HG03064 (cell line): ENCODE measurements at regions not wholly inside any gene's neighbourhood (a gene's known extent, or its start where the extent isn't known, plus 50 kb on each side); places are given as distances from the start of the nearest gene placed in this dataset.
"Not testable (repeated sequence)": the region's sequence is repeated elsewhere in the genome, so short reads cannot be mapped to it uniquely, and the experiment has no call there.

Experiments
- ATAC-seq: cut with Tn5 transposase; IDR thresholded peaks from one replicate; pipeline ENCODE4 v1.9.1; 2021; ENCODE audit warnings: low read depth; ENCODE audit not compliant: unreplicated experiment

DNA sequence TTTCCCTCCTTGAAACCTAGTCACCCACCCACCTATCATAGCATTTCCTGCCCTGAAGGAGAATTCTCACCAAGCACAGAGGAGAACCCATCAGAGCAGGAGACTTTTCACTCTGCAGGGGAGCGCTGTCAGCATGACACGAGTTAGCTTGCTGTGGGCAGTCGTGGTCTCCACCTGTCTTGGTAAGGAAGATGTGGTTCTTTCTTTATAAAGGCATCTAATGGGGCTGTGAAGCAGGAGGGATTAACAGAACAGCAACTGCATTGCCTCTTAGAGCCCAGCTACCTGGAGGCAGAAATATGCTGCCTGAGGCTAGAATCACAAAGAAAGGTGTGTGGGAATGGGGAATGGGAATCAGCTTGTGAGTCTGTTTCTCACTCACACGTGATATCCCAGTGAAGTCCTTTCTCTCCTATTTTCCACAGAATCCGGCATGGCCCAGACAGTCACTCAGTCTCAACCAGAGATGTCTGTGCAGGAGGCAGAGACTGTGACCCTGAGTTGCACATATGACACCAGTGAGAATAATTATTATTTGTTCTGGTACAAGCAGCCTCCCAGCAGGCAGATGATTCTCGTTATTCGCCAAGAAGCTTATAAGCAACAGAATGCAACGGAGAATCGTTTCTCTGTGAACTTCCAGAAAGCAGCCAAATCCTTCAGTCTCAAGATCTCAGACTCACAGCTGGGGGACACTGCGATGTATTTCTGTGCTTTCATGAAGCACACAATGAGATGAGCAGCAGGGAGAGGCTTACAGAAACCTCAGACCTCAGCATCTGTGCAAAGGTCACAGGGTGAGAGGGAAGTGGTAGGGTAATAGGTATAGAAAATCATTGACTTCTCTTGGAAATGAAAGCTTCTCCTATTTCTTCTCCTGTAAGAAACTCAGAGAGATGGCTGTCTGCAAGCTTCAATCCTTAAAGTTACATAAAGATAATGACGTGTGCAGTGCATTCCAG is 316.9 kb downstream of the DAD1 start:
- ATAC-seq = no peak

- ATAC-seq = no peak
Measured at GRCh38 chr14:22268875-22269274, 320.1 kb downstream of the DAD1 start.

DNA sequence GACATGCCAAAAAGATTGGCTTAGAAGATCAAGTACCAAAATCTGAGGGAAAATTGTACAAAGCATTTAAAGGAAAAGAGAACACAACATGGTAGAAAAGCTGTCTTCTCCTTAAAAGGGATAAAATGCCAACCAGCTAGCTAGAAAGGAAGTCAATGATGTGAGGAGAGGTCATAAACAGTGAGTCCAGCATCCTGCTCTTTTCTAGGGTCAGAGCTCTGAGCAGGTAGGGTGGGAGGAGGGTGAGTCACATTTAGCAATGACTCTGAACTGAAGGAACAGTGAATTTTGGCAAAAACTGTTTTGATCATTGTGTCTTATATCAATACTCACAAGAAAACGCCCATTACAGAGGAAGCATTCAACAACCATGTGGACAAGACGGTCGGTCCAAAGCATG is 322.3 kb downstream of the DAD1 start:
- no peak for ATAC-seq

GRCh38 chr14:22266142-22266442 is 322.9 kb downstream of the DAD1 start:
- no peak for ATAC-seq

- no peak for ATAC-seq
Measured at GRCh38 chr14:22265319-22266141, 323.5 kb downstream of the DAD1 start.

DNA sequence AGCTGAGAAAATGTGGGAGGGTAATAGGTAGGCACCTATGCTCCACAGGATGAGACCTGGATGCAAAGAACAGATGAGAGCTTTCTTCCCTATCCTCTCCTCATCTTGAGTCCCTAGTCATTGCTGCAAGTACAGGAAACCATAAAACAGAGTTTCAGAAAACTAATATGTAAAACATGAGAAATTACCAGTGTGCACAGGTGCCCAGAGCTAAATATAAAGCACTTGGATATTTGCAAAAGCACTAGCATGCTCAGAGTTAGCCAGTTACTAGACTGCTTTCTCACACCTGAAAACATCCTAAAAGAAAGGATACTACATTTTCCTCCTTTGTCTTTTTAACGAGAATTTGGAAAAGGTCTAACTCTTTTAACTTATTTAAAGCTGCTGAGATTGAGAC is 324.3 kb downstream of the DAD1 start:
- ATAC-seq = no peak

DNA sequence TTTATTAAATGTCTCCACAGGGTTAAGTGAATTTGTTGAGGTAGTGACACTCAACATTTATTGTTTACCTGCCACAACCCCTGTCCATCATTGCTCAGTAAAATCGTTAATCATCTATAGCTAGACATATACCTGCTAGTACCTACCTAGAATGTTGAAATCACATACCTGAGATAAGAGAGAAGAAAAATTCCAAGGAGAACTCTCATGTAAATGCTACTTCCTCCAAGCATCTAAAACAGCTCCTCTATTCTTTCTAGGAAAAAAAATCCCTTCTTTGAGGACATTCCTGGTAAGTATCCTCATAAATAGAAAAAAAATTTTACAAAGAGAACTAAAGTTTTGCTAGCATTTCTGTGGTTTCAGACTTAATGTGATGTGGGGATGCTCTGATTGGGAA is 325.1 kb downstream of the DAD1 start:
- ATAC-seq = no peak

DNA sequence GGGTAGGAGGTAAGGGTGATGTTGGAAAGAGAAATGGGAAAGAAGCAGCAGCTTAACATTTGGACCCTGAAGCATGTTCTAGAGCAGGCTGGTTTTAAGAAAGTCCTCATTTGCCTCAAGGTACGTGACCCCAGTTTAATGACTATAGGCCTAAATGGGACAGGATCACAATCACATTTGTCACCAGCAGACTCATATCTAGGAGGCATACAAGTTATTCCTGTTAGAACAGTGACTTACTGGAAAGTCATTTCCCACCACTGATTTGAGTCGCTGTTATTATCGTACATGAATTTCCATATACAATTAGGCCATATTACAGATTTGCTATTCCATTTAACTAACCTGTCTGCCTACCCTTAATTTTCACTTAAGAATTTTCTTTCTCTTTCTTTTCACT is 326.1 kb downstream of the DAD1 start:
- no peak for ATAC-seq

GRCh38 chr14:22255017-22255950 is 333.7 kb downstream of the DAD1 start:
- no peak for ATAC-seq

DNA sequence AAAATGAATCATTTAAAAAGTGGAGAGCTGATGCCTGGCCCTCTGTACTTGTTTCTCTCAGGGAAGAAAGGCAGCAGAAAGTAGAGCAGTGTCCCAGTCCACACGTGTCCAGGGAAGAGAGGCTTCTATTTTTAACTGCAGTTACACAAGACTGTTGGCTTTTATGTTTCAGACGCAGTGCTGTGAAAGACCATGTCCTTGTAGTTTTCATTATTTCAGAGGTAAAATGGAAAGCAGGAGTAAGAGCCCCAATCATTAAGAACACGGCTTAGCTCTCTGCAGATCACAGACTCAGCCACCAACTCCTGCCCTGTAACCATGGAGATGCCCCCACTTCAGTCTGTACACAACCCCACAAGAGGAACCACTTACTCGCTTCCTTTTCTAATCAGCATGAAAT is 336.3 kb downstream of the DAD1 start:
- no peak for ATAC-seq

DNA sequence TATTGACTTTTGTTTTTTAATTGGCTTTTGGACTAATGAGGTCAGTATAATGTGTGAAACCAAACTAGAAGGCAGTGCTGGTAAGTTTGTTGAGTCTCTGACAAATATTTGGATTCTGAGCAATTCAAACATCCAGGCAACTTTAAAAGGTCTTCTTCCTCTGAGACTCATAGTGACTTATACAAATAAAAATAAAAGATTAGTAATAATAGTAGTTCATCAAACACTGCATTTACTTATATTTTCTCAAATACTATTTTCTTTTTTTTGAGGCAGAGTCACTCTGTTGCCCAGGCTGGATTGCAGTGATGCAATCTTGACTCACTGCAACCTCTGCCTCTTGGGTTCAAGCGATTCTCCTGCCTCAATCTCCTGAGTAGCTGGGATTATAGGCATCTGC is 337.9 kb downstream of the DAD1 start:
- ATAC-seq = no peak

GRCh38 chr14:22249770-22250169 is 339.3 kb downstream of the DAD1 start:
- no peak for ATAC-seq

- no peak for ATAC-seq
Measured at GRCh38 chr14:22243971-22244581, 344.9 kb downstream of the DAD1 start.

- ATAC-seq = not testable (repeated sequence)
Measured at GRCh38 chr14:22238320-22238719, 350.7 kb downstream of the DAD1 start.

DNA sequence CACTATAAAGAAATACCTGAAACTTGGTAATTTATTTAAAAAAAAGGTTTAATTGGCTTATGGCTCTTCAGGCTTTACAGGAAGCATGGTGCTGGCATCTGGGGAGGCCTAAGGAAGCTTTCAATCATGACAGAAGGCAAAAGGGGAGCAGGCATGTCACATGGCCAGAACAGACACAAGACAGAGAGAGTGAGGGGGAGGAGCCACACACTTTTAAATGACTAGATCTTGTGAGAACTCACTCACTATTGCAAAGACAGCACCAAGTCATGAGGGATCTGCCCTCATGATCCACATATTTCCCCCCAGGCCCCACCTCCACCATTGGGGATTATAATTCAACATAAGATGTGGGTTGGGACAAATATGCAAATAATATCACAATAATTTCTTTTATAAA is 355.6 kb downstream of the DAD1 start:
- ATAC-seq = no peak

- no peak for ATAC-seq
Measured at GRCh38 chr14:22232933-22233332, 356.1 kb downstream of the DAD1 start.

- ATAC-seq = no peak
Measured at GRCh38 chr14:22232486-22232885, 356.5 kb downstream of the DAD1 start.

DNA sequence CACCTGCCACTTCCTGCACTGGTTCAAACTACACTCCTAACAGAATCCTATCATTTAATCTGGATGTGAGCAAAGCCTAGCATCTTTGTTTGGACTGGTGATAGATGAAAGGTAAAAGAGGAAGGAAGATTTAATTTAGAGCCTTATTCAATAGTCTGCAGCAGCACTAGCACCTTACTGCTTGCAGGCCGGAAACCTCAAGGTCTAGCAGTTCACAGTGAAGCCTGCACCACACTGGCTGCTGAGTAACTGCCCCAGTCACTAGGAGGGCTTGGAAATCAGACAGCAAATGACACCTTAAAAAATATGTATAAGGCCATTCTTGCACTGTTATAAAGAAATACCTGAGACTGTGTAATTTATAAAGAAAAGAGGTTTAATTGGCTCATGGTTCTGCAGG is 358.0 kb downstream of the DAD1 start:
- no peak for ATAC-seq

DNA sequence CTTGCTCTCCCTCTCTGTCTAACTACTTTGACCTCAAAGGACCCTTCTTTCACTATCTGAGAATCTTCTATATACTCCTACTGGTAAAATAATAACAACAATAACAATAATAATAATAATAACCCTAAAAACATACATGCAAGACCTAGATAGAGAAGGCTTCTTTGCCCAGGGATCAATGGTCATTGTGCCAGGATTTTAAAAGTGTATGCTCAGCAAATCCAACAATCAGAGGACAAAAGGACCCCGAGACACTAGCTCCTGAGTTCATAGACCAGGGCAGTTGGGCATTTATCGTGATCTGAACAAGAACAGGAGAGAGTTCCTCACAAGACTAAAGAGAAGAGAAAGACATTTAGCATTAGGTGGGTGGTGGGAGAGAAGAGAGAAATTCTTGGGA is 358.5 kb downstream of the DAD1 start:
- no peak for ATAC-seq

GRCh38 chr14:22227084-22227483 is 361.9 kb downstream of the DAD1 start:
- ATAC-seq = no peak
